ENCODE measurements at regions not wholly inside any gene's neighbourhood (a gene's known extent, or its start where the extent isn't known, plus 50 kb on each side); places are given as distances from the start of the nearest gene placed in this dataset.

- no peak for TF ChIP-seq CTCF (IDR thresholded peaks at IDR 0.05; ENCODE audit: low read depth, low read length, poor library complexity, severe bottlenecking)
- no peak for TF ChIP-seq EZH2phosphoT487 (IDR thresholded peaks at IDR 0.05; ENCODE audit: borderline replicate concordance, low read length)
These were observed 59.4 kb upstream of the KCNMB2 start for GRCh38 chr3:178476886-178477285.
